Glutamatergic neuron (in vitro differentiated cells): ENCODE measurements at regions not wholly inside any gene's neighbourhood (a gene's known extent, or its start where the extent isn't known, plus 50 kb on each side); places are given as distances from the start of the nearest gene placed in this dataset.

Experiments
- DNase-seq: peaks from one replicate; pipeline ENCODE4 v3.0.0; 2022
- H3K27ac Mint-ChIP-seq: one replicate; pipeline ENCODE4 v1.8.0; 2020; ENCODE audit warnings: mild to moderate bottlenecking, mixed read lengths, inconsistent platforms; ENCODE audit not compliant: unreplicated experiment
- H3K27me3 Mint-ChIP-seq: one replicate; pipeline ENCODE4 v1.8.0; 2020; ENCODE audit warnings: mild to moderate bottlenecking, moderate library complexity, mixed read lengths, inconsistent platforms; ENCODE audit not compliant: unreplicated experiment
- H3K36me3 Mint-ChIP-seq: one replicate; pipeline ENCODE4 v1.8.0; 2020; ENCODE audit warnings: mild to moderate bottlenecking, mixed read lengths, inconsistent platforms; ENCODE audit not compliant: unreplicated experiment
- H3K4me1 Mint-ChIP-seq: one replicate; pipeline ENCODE4 v1.8.0; 2020; ENCODE audit warnings: mild to moderate bottlenecking, low read depth, mixed read lengths, inconsistent platforms; ENCODE audit not compliant: unreplicated experiment
- H3K4me3 Mint-ChIP-seq: one replicate; pipeline ENCODE4 v1.8.0; 2020; ENCODE audit warnings: mild to moderate bottlenecking, mixed read lengths, inconsistent platforms; ENCODE audit not compliant: unreplicated experiment
- H3K9me3 Mint-ChIP-seq: one replicate; pipeline ENCODE4 v1.8.0; 2020; ENCODE audit warnings: mild to moderate bottlenecking, moderate library complexity, mixed read lengths, inconsistent platforms; ENCODE audit not compliant: unreplicated experiment
- TF ChIP-seq, protein P1 (sequence below): fragments of 200-600 bp; sonication (generic); IDR thresholded peaks from one replicate; pipeline ENCODE4 v1.5.0; 2021; ENCODE audit not compliant: partially characterized antibody, unreplicated experiment

DNA sequence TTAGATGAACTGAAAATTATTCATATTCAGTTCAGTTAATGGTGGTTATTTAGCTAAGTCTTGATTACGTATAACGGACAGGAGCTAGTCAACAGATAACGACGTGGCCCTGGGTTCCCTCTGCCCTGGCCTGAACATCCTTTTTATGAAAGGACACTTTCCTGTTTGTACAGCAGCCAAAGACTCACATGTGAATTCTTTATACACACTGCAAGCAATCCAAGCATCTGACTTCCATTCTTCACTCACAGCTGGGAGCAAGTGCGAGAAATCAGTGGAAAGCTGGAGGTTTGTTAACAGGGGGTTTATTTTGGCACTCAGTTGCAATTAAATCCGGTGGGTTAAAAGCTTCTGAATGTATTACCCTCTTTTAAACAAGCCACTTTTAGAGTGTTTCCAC is 148.1 kb upstream of the GDF10 start:
- peaks cover 1% of the 10 kb centered on the region for H3K27me3 Mint-ChIP-seq
- H3K4me1 Mint-ChIP-seq, result no peaks in the 10 kb centered on the region
- H3K4me3 Mint-ChIP-seq, result no peak overlapping the region
- TF ChIP-seq, protein P1, sequence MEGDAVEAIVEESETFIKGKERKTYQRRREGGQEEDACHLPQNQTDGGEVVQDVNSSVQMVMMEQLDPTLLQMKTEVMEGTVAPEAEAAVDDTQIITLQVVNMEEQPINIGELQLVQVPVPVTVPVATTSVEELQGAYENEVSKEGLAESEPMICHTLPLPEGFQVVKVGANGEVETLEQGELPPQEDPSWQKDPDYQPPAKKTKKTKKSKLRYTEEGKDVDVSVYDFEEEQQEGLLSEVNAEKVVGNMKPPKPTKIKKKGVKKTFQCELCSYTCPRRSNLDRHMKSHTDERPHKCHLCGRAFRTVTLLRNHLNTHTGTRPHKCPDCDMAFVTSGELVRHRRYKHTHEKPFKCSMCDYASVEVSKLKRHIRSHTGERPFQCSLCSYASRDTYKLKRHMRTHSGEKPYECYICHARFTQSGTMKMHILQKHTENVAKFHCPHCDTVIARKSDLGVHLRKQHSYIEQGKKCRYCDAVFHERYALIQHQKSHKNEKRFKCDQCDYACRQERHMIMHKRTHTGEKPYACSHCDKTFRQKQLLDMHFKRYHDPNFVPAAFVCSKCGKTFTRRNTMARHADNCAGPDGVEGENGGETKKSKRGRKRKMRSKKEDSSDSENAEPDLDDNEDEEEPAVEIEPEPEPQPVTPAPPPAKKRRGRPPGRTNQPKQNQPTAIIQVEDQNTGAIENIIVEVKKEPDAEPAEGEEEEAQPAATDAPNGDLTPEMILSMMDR, result no peak
- peaks cover 10% of the 10 kb centered on the region for H3K36me3 Mint-ChIP-seq
- no peak overlapping the region for H3K27ac Mint-ChIP-seq
- H3K9me3 Mint-ChIP-seq, result peaks cover 6% of the 10 kb centered on the region
- no peak for DNase-seq

DNA sequence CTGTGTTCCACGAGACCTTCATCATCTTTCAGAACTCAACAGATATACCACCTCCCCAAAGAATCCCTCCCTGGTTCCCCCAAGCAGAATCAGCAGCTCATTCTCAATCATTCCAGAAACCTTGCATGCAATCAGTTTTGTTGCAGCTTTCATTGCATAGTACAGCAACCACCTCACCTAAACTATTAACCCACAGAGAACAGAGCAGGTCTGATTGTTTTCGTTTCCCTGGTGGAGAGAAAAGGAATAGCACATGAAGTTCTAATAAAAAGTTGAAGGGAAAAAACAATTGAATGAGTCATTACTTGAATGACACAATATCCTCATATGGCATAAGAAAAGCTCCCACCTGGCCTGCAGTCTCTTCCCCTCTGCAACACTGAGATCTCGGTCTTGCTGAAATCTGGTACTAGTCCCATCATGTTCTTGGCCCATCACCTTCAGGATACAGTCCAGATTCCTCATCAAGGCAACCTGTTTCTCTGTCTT is 147.1 kb upstream of the GDF10 start:
- TF ChIP-seq, protein P1, result peak; percentile 79
- no peak overlapping the region for H3K4me3 Mint-ChIP-seq
- peaks cover 1% of the 10 kb centered on the region for H3K27me3 Mint-ChIP-seq
- no peak for DNase-seq
- peaks cover 10% of the 10 kb centered on the region for H3K36me3 Mint-ChIP-seq
- peaks cover 6% of the 10 kb centered on the region for H3K9me3 Mint-ChIP-seq
- no peaks in the 10 kb centered on the region for H3K4me1 Mint-ChIP-seq
- H3K27ac Mint-ChIP-seq, result no peak overlapping the region

DNA sequence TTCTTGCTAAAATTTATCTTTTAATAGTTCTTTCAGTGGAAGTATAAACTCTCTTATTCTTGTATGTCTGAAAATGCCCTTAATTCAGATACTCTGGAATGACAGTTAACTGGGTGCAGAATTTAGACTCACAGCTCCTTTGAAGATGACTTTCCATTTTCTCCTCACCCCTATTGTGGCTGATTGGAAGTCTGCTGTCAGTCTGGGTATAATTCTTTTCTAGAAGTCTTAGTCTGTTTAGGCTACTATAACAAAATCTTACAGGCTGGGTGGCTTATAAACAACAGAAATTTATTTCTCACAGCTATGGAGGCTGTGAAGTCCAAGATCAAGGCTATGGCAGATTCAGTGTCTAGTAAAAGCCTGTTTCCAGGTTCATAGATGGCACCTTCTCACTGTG is 145.2 kb upstream of the GDF10 start:
- Mint-ChIP-seq H3K27ac (no peak overlapping the region), H3K4me1 (no peaks in the 10 kb centered on the region), H3K36me3 (peaks cover 10% of the 10 kb centered on the region), H3K9me3 (peaks cover 6% of the 10 kb centered on the region), H3K27me3 (peaks cover 3% of the 10 kb centered on the region), H3K4me3 (no peak overlapping the region)
- no peak for DNase-seq
- TF ChIP-seq, protein P1, result no peak

DNA sequence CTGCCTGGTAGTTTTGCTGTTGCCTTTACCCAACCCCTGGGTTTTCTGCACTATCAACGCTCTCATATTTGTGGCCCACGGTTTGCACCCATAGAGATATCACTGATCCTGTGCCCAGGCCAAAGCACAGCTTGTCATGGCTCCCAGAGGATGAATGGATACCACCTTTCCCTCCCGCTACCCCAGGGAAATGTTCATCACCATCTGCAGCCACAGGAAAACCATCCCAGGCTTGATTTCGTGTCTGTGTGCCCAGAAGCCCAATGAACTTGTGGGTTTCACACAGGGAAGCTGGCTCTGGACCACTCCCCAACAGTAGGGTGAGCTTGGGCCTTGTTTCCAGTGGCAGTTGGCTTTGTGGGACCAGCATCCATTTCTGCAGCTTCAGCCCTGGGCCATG is 143.1 kb upstream of the GDF10 start:
- Mint-ChIP-seq H3K9me3 (peaks cover 6% of the 10 kb centered on the region), H3K27me3 (peaks cover 3% of the 10 kb centered on the region), H3K4me1 (no peaks in the 10 kb centered on the region), H3K27ac (no peak overlapping the region), H3K36me3 (peaks cover 10% of the 10 kb centered on the region), H3K4me3 (no peak overlapping the region)
- no peak for DNase-seq
- TF ChIP-seq, protein P1, result no peak

DNA sequence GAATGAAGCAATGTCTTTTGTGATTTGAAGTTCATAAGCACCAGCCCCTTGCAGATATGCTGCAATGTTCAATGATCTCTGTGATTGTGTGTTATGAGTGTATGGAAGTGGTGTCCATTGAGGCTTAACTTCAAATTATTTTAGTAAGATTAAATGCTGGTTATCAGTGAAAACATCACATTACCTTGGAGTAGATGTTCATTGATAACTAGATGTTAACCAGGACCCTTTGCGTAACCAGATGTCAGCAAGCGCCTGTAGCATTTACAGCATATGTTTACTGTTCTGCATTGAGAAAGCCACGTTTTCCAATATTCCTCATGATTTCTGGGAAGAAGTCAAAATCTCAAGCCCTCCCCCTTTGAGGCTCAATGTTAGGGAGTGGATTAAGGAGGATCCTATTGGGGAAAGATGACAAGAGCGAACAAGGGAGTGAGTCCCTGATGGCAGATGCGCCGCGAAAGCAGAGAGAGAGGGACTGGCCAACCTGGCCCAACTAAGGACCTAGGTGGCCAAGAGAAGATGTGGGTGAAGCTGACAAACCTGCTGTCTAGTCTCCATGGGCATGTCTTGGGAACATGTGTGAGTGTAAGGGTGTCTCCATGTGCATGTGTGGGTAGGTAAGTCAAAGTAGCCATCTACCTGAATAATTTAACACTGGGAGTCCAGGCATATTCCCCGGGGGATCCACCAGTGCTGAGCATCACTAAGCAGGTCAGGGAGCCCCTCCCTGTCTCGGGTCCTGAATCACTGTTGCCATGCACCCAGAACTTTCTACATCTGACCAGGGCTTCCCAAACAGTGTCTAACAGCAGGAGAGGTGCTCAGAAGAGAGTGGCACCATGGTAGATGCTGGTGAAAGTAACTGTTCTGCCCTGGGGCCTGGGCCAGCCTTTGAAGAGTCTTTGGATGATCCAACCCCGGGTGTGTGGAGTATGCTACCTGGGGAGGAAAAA is 141.6 kb upstream of the GDF10 start:
- Mint-ChIP-seq H3K9me3 (peaks cover 6% of the 10 kb centered on the region), H3K4me1 (no peaks in the 10 kb centered on the region), H3K27me3 (peaks cover 3% of the 10 kb centered on the region), H3K27ac (no peak overlapping the region), H3K4me3 (no peak overlapping the region), H3K36me3 (peaks cover 7% of the 10 kb centered on the region)
- DNase-seq, result no peak
- TF ChIP-seq, protein P1, result no peak
